HG03558 (cell line): ENCODE measurements at regions not wholly inside any gene's neighbourhood (a gene's known extent, or its start where the extent isn't known, plus 50 kb on each side); places are given as distances from the start of the nearest gene placed in this dataset.

Experiments
- ATAC-seq: cut with Tn5 transposase; IDR thresholded peaks from one replicate; pipeline ENCODE4 v1.9.1; 2021; ENCODE audit warnings: moderate number of reproducible peaks; ENCODE audit not compliant: unreplicated experiment; ENCODE audit errors: extremely low read depth

- no peak for ATAC-seq
Measured at GRCh38 chr14:101152855-101153254, 249.3 kb upstream of the RTL1 start.

DNA sequence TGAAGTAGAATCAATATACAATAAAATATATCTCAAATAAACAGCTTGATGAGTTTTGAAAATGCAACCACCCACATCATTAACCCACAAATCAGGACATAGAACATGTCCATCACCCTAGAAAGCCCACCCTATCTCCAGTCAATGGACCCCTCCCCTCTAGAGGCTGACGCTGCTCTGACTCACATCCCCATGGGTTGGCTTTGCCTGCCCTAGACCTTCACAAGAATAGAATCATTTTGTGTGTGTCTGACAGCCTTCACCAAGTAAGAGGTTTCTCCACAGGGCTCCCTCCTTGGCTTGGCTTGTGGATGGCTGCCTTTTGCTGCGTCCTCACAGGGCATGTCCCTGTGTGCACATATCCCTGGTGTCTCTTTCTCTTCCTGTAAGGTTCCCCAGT, 250.2 kb upstream of the RTL1 start:
- ATAC-seq = no peak

GRCh38 chr14:101155575-101155974, 252.1 kb upstream of the RTL1 start:
- no peak for ATAC-seq

DNA sequence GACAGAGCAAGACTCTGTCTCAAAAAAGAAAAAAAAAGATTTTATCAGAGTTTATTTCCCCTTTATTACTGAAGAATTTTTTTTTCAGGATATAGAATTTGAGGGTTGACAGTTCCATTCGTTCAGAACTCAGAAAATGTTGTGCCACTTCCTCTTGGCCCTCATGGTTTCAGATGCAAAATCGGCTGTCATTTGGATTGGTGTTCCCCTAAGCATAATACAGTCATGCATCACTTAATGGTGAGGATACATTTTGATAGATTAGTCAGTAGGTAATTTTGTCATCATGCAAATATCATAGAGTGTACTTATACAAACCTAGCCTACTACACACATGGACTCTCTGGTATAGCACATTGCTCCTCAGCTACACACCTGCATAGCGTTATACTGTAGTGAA, 263.9 kb upstream of the RTL1 start:
- no peak for ATAC-seq

- ATAC-seq = no peak
Measured at GRCh38 chr14:101169267-101169666, 265.7 kb upstream of the RTL1 start.

DNA sequence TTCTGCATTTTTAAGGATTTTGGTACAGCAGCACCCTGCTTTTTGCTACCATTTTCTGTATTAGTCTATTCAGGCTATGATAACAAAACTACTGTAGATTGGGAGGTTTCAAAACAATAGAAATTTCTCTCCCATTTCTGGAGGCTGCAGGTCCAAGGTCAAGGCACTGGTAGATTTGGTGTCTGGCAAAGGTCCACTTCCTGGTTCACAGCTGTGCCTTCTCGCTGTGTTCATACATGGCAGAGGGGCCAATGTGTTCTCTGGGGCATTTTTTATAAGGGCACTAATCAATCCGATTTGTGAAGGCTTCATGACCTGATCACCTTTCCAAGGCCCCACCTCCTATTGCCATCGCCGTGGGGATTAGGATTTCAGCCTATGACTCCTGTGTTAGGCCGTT, 268.1 kb upstream of the RTL1 start:
- ATAC-seq = no peak

DNA sequence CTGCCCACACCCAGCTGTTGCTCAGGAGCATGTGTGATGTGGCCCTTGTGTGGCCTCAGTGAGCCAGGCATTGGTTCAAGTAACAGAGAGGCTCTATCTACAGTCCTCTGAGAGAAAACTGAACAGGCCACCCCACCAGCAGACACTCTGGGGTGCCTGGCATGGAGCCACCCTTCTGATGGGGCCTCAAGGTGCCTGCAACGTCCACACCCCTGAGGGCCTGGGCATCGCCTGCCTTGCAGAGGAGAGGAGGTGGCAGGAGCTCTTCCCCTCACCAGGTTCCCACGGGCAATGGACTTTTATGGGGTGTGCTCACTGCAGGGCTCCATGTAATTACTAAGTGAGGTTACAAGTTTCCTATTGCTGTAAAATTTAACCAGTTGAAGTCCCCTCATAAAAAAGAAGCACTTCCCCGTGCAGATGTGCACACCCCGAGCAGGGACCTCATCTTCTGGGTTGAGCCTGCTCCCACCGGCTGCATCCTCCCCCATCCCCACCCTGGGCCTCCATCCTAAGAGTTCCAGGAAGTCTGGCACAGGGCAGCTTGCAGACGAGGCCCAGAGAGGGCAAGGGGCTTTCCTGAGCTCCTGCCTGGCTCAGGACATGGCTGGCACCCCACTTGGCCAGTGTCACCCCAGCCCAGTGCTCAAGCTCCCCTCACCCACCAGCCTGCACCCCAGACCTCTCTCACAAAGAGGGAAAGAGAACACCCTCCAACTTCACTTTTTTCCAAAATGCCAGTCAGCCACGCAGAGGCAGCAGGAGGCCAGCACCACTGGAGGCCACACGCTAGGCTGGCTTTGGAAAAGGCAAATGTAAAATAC, 270.4 kb upstream of the RTL1 start:
- no peak for ATAC-seq

- no peak for ATAC-seq
Measured at GRCh38 chr14:101174522-101174838, 271.0 kb upstream of the RTL1 start.

DNA sequence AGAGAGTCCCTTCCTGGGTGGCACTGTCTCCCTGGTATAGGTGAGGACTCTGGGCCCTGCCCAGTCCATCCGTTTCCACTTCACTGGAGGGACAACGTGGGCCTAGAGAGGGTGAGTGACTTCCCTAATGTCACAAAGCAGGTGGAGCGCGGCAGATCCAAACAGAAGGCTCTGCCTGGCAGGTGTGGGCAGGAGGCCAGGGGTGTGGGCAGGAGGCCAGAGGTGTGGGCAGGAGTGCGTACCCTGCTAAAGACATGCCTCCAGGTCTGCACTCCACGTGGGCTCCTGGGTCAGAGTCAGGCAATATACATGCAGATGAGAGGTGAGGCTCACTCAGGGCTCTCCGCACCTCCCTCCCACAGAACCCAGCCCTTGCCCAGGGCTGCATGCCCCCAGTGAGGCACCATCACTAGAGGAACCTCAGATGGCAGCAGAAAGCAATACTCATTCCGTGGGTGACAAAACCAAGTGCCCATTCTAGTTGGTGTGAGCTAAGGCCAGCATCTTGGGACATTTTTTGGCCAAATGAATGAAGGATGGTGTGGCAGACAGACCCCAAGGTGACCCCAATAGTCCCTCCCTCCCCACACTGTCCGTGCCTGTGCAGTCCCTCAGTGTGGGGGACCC, 271.6 kb upstream of the RTL1 start:
- no peak for ATAC-seq

- ATAC-seq = no peak
Measured at GRCh38 chr14:101175731-101176534, 272.4 kb upstream of the RTL1 start.

- no peak for ATAC-seq
Measured at GRCh38 chr14:101176535-101177205, 273.1 kb upstream of the RTL1 start.

- no peak for ATAC-seq
Measured at GRCh38 chr14:101177301-101177971, 273.9 kb upstream of the RTL1 start.

DNA sequence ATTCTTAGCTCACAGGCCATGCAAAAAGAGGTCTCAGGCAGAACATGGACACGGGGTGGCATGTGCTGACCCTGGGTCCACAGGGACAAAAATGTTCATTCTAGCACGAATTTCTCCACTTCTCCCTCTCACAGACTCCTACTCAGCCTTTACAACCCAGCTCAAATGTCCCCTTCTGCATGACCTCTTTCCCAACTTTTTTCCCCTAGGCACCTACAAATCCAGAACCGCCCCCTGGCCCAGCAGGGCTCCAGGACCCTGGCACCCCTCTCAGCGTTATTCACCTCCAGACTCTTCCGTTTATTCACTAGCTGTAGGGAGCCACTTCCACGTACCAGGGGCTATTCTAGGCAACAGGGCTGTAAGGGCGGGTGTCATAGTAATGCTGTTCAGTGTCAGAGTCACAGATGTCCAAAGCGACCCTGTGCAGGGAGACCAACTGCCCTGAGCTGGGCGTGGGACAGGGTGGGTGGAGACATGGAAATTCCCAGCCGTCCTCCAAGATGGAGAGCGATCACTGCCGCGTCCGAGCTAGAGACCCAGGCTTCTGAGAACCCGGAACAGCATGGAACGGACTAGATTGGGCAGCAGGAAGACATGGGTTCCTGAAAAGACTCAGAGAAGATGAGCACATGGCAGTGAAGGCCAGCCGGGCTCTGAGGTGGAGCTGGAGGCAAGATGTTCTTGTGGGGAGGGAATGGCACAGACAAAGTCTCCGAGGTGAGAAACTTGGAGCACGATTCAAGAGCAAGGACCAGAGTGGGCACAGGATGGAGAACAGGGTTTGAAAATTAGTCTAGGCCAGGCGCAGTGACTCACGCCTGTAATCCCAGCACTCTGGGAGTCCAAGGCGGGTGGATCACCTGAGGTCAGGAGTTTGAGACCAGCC, 274.9 kb upstream of the RTL1 start:
- no peak for ATAC-seq

- ATAC-seq = no peak
Measured at GRCh38 chr14:101179691-101180211, 276.2 kb upstream of the RTL1 start.

GRCh38 chr14:101181446-101182313, 278.2 kb upstream of the RTL1 start:
- ATAC-seq = no peak

GRCh38 chr14:101182476-101182875, 279.0 kb upstream of the RTL1 start:
- no peak for ATAC-seq

DNA sequence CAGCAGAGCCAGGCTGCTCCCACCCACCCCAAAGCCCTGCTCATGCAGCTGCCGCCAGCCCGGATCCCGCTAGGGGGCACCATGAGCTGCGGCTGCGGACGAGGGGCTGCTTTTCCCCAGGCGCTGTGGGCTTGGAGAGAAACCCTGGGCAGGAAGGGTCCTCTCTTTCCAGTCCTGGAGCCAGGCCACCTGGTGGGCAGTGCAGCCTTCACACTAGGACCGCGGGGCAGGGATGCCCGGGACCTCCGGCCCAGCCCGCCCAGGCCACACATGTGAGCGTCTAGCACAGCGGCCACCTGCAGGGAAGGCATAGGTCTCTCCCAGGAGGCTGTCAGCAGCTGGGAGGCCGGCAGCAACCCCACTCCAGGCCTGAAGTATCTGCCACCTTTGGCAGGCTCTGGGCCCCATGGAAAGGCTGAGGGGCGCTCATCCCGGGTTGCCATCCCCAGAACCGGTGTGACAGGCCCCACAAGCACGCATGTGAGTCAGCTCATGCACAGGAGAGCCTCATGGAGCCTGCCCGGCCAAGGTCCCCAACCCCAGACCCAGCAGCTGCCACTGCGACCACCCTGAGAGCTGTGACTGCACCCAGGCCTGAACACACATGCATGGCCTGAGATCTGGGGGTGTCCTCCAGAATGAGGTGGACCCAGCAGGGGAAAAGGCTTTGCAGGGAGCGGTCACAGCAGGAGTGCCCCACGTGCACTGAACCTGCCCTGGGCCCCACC, 280.0 kb upstream of the RTL1 start:
- ATAC-seq = no peak

DNA sequence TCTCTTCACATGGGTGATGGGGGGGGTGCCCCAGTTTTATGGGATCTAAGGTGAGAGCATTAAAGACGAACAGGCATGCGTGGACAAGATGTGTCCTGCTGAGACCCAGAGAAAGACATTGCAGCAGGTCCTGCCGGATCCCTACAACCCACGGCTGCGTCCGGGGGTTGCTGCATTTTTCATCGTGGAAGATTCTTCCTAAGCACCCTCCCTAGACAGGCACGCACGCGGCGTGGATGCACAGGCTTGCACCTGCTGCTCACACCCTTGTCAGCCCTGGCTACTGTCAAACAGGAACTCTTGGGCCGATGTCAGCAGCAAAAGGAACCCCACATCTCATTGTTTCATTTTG, 280.6 kb upstream of the RTL1 start:
- no peak for ATAC-seq
